Endothelial cell of umbilical vein (primary cell): ENCODE measurements at regions not wholly inside any gene's neighbourhood (a gene's known extent, or its start where the extent isn't known, plus 50 kb on each side); places are given as distances from the start of the nearest gene placed in this dataset.

ENCODE experiments used
- BruUV-seq: library from RNA; stranded (reverse); fragments of 400-500 nt; replicated peaks from 2 replicates; lab custom pipeline; 2021; lab: Mats Ljungman, UMichigan
- CTCF ChIA-PET: fragments of 300-600, 350-600 bp; sonication (Branson Sonifier 250); formaldehyde crosslinking; loops from one replicate; lab custom pipeline; 2021; ENCODE audit warnings: antibody characterized with exemption, inconsistent platforms; lab: Charles Lee
- POLR2A ChIA-PET: fragments of 300-600, 350-600 bp; sonication (Branson Sonifier 250); formaldehyde crosslinking; loops from one replicate; lab custom pipeline; 2021; ENCODE audit warnings: antibody characterized with exemption, inconsistent platforms; lab: Charles Lee
- DNase-seq: peaks from one replicate; pipeline ENCODE4 v3.0.0-alpha.2; 2011; ENCODE audit warnings: low read depth, low spot score
- FAIRE-seq: peaks from 2 replicates; lab custom pipeline; 2011; peaks lifted over from hg19 to GRCh38; lab: Jason Lieb, UNC
- H2AFZ ChIP-seq: 2 replicates; pipeline ENCODE4 v1.6.0; 2012; ENCODE audit warnings: low read depth, low read length, control low read depth, inconsistent platforms
- H3K27ac ChIP-seq: 2 replicates; pipeline ENCODE4 v1.5.1; 2011; ENCODE audit warnings: low read depth, mild to moderate bottlenecking, control low read depth, low read length, moderate library complexity; ENCODE audit not compliant: insufficient read depth
- H3K27me3 ChIP-seq, 2 experiments: 2 replicates each; pipeline versions ENCODE4 v1.6.0 to v1.6.1; 2011; ENCODE audit warnings: low read length in 2 of 2, mixed read lengths in 1 of 2; ENCODE audit not compliant: control insufficient read depth in 2 of 2, insufficient read depth in 2 of 2
- H3K36me3 ChIP-seq, 2 experiments: 2 replicates in 1 of 2; 3 replicates in 1 of 2; pipeline ENCODE4 v1.5.1; 2011; ENCODE audit warnings: low read length in 2 of 2, mild to moderate bottlenecking in 1 of 2, moderate library complexity in 1 of 2; ENCODE audit not compliant: control insufficient read depth in 2 of 2, insufficient read depth in 2 of 2; ENCODE audit errors: extremely low read depth in 1 of 2
- H3K4me1 ChIP-seq: 3 replicates; pipeline ENCODE4 v1.5.1; 2011; ENCODE audit warnings: mild to moderate bottlenecking, low read length; ENCODE audit not compliant: control insufficient read depth, insufficient read depth; ENCODE audit errors: extremely low read depth
- H3K4me2 ChIP-seq: 2 replicates; pipeline ENCODE4 v1.6.1; 2011; ENCODE audit warnings: low read length, control low read depth, mixed read lengths; ENCODE audit not compliant: insufficient read depth
- H3K4me3 ChIP-seq, 3 experiments: fragments of 200-600 bp in 1 of 3; sonication (generic), shearing (Covaris generic) in 1 of 3; replicated peaks in 1 of 3; 2 replicates each; pipeline ENCODE4 v1.5.1; 2011 to 2016; ENCODE audit warnings: control low read depth in 3 of 3, low read length in 3 of 3, mild to moderate bottlenecking in 2 of 3, inconsistent platforms in 1 of 3, low read depth in 1 of 3, moderate library complexity in 1 of 3; ENCODE audit not compliant: insufficient read depth in 1 of 3
- H3K79me2 ChIP-seq: 2 replicates; pipeline ENCODE4 v1.6.0; 2012; ENCODE audit warnings: low read length, inconsistent platforms; ENCODE audit not compliant: control insufficient read depth, insufficient read depth
- H3K9ac ChIP-seq: replicated peaks from 2 replicates; pipeline ENCODE3; 2011; ENCODE audit warnings: low read length, control low read depth; ENCODE audit not compliant: insufficient read depth; ENCODE audit errors: extremely low read depth
- H3K9me1 ChIP-seq: replicated peaks from 3 replicates; pipeline ENCODE4 v1.6.0; 2011; ENCODE audit warnings: mild to moderate bottlenecking, low read length; ENCODE audit not compliant: control insufficient read depth, insufficient read depth; ENCODE audit errors: extremely low read depth
- H3K9me3 ChIP-seq: replicated peaks from 2 replicates; pipeline ENCODE4 v1.5.1; 2012; ENCODE audit warnings: low read length, inconsistent platforms; ENCODE audit not compliant: control insufficient read depth, insufficient read depth
- H4K20me1 ChIP-seq: replicated peaks from 2 replicates; pipeline ENCODE3; 2011; ENCODE audit warnings: mild to moderate bottlenecking, low read length; ENCODE audit not compliant: control insufficient read depth, insufficient read depth; ENCODE audit errors: extremely low read depth
- EZH2 ChIP-seq: IDR thresholded peaks from 2 replicates; pipeline ENCODE4 v1.6.1; 2012; ENCODE audit warnings: borderline replicate concordance, low read depth, mild to moderate bottlenecking, moderate library complexity, low read length, inconsistent platforms; ENCODE audit not compliant: severe bottlenecking
- JUN ChIP-seq: IDR thresholded peaks from 2 replicates; pipeline ENCODE4 v1.6.1; 2011; ENCODE audit warnings: borderline replicate concordance, low read depth; ENCODE audit not compliant: insufficient read length, insufficient read depth
- MYC ChIP-seq: IDR thresholded peaks from one replicate; pipeline ENCODE4 v1.6.1; 2011; ENCODE audit warnings: mild to moderate bottlenecking, low read depth, low read length
- POLR2AphosphoS5 ChIP-seq: IDR thresholded peaks from 2 replicates; pipeline ENCODE4 v1.6.1; 2012; ENCODE audit warnings: low read depth, mild to moderate bottlenecking, control low read depth, low read length, moderate library complexity; ENCODE audit not compliant: insufficient read depth
- dilution Hi-C: fragments of 300-500 bp; cut with MboI; formaldehyde crosslinking; loops from one replicate; pipeline ENCODE4 v1.15.0; 2019; ENCODE audit warnings: low sequenced_read_pairs; ENCODE audit not compliant: extremely low pct_ligation_motif_present
- intact Hi-C: fragments of 100-400 bp; cut with micrococcal nuclease; formaldehyde crosslinking; loops from one replicate; pipeline ENCODE4 v1.10.0; 2022
- TF ChIP-seq, protein P1 (sequence below): IDR thresholded peaks from 2 replicates; pipeline ENCODE4 v1.6.1; 2011; ENCODE audit not compliant: insufficient read depth, insufficient read length
- TF ChIP-seq, protein P2 (sequence below), 2 donors: IDR thresholded peaks; 1 replicate in 1 of 2; 2 replicates in 1 of 2; pipeline ENCODE4 v1.5.1; 2011; ENCODE audit warnings: low read length in 2 of 2, mild to moderate bottlenecking in 2 of 2, moderate library complexity in 2 of 2, control low read depth in 1 of 2, inconsistent platforms in 1 of 2, low read depth in 1 of 2; ENCODE audit not compliant: insufficient read depth in 1 of 2; ENCODE audit errors: extremely low read depth in 1 of 2

DNA sequence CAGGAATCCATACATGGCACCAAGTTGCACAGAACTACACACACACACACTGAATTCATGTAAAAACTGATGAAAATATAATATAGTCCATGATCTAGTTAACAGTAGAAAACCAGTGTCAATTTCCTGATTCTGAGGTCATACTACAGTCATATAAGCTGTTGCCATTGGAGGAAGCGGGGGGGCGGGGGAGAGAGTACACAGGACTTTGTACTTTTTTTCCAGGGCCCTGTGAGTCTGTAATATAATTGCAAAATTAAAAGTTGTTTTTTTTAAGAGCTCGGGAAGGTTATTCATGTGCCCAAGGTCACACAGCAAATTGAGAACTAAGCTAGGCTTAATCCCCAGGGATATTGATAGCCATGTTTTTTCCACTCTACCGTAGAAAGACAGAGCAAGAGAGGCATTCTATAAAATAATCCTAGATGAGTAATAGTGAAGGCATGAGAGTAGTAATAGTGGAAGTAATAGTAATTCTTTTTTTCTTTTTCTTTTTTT, 312.3 kb downstream of the MN1 start:
- Histone ChIP-seq H3K4me1 (peaks cover 8% of the 10 kb centered on the region), H3K27me3 (peaks cover 3 to 4% of the 10 kb centered on the region in 2 experiments), H3K9ac (no peak overlapping the region), H4K20me1 (no peaks in the 10 kb centered on the region), H2AFZ (peak overlapping the region; percentile 85), H3K9me3 (no peaks in the 10 kb centered on the region), H3K9me1 (no peaks in the 10 kb centered on the region), H3K4me3 (no peak overlapping the region), H3K27ac (peak overlapping the region; percentile 7), H3K4me2 (peak overlapping the region; percentile 44), H3K36me3 (no peaks in the 10 kb centered on the region), H3K79me2 (no peaks in the 10 kb centered on the region)
- ChIA-PET CTCF (interaction anchor here (0.8 to 1.7 kb wide), 7 partner anchors 12 to 88 kb away, joined by 3 to 7 read pairs (median 5); no protein-coding TSS in a partner anchor), POLR2A (interaction anchor here (0.6 kb wide), 1 partner anchor 68 kb away, joined by 3 read pairs; no protein-coding TSS in a partner anchor)
- BruUV-seq, result no TSS peak
- TF ChIP-seq JUN (no peak), POLR2AphosphoS5 (no peak), MYC (no peak), EZH2 (no peak)
- TF ChIP-seq, protein P1, sequence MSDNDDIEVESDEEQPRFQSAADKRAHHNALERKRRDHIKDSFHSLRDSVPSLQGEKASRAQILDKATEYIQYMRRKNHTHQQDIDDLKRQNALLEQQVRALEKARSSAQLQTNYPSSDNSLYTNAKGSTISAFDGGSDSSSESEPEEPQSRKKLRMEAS, result no peak
- TF ChIP-seq, protein P2, sequence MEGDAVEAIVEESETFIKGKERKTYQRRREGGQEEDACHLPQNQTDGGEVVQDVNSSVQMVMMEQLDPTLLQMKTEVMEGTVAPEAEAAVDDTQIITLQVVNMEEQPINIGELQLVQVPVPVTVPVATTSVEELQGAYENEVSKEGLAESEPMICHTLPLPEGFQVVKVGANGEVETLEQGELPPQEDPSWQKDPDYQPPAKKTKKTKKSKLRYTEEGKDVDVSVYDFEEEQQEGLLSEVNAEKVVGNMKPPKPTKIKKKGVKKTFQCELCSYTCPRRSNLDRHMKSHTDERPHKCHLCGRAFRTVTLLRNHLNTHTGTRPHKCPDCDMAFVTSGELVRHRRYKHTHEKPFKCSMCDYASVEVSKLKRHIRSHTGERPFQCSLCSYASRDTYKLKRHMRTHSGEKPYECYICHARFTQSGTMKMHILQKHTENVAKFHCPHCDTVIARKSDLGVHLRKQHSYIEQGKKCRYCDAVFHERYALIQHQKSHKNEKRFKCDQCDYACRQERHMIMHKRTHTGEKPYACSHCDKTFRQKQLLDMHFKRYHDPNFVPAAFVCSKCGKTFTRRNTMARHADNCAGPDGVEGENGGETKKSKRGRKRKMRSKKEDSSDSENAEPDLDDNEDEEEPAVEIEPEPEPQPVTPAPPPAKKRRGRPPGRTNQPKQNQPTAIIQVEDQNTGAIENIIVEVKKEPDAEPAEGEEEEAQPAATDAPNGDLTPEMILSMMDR (IDR thresholded peaks at IDR 0.05; ENCODE audit: extremely low read depth in 1 of 2, insufficient read depth in 1 of 2, low read depth in 1 of 2, low read length in 2 of 2), result no peak
- DNase-seq (peak; percentile 53), FAIRE-seq (peak; percentile 68)
- intact Hi-C loops (loop anchor here (5.0 kb wide), 1 partner anchor 313 kb away; the partner anchor contains the start of gene MN1), dilution Hi-C loops (no loop called here)
